ENCODE measurements at regions not wholly inside any gene's neighbourhood (a gene's known extent, or its start where the extent isn't known, plus 50 kb on each side); places are given as distances from the start of the nearest gene placed in this dataset.

DNA sequence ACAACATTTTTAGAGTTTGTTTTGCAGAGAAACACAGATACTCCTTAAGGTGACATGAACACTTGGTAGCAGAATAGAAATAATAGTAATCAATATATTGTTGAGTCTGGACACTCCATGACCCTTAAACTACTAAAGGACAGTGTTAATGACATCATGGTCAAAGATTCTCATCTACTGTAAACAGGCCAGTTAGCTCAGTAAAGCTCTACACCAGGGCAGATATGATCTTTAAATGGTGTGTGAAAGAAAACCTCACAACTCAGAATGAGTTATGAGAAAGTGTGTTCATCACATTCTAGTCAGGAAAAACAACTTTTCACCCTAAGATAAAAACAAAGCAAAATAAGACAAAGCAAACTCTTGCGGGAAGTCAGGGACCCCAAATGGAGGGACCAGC, 58.1 kb upstream of the ADAMTS5 start:
- Histone ChIP-seq H3K36me3 (ENCODE audit: control insufficient read depth in 1 of 2, insufficient read depth in 2 of 2, low read depth in 1 of 2, low read length in 2 of 2) (no peaks in the 10 kb centered on the region), H4K8ac (ENCODE audit: low read length) (no peak overlapping the region), H2AK5ac (ENCODE audit: low read length, severe bottlenecking) (no peak overlapping the region), H3K14ac (ENCODE audit: low read length in 2 of 2) (no peak overlapping the region), H2BK5ac (ENCODE audit: low read depth, low read length, poor library complexity, severe bottlenecking) (peak overlapping the region; percentile 57), H3K9ac (ENCODE audit: low read length) (no peak overlapping the region), H3K79me1 (replicated peaks; ENCODE audit: low read length, poor library complexity, severe bottlenecking) (no peaks in the 10 kb centered on the region), H3K9me3 (ENCODE audit: control insufficient read depth, low read length) (no peaks in the 10 kb centered on the region), H2BK12ac (ENCODE audit: low read length in 2 of 2) (no peak overlapping the region), H3K23ac (ENCODE audit: low read length in 2 of 2) (no peak overlapping the region), H3K18ac (ENCODE audit: low read depth in 1 of 2, low read length in 2 of 2) (no peak overlapping the region), H3K4me3 (ENCODE audit: insufficient read depth in 1 of 2, low read depth in 1 of 2, low read length in 2 of 2) (no peak overlapping the region), H3K4ac (ENCODE audit: low read depth in 1 of 2, low read length in 2 of 2) (no peak overlapping the region), H3K27me3 (ENCODE audit: control insufficient read depth in 1 of 2, insufficient read depth in 1 of 2, low read length in 2 of 2) (no peaks in the 10 kb centered on the region), H4K91ac (ENCODE audit: low read length) (no peak overlapping the region), H2AFZ (ENCODE audit: low read depth, low read length) (no peak overlapping the region), H2BK15ac (ENCODE audit: low read depth, poor library complexity, severe bottlenecking) (no peak overlapping the region), H3K4me1 (ENCODE audit: control insufficient read depth, insufficient read depth, low read depth, low read length) (no peaks in the 10 kb centered on the region), H3K27ac (ENCODE audit: low read length, poor library complexity, severe bottlenecking) (peak overlapping the region; percentile 53), H2BK120ac (ENCODE audit: low read depth, low read length) (no peak overlapping the region), H3K4me2 (ENCODE audit: low read length, poor library complexity, severe bottlenecking) (no peak overlapping the region)
- 100% methylated on average over 1 of the region's 1 CpG for WGBS
- peak; percentile 41 for DNase-seq

DNA sequence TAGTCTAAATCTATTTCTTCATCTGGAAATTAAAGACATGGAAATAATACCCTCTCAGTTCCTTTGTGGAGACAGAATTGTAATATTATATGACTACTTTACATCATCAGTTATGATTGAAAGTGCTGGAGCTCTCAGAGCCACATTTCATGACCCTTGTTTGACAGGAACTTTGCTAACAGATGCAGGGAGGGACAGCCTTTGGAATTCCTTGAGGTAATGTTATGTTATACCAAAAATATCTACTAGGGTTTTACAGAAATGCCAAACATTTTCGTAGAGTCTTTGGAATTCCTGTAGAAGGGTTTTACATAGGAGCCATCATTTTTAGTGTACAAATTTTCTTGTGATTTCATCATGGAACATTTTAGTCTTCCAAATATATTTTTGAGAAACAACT, 57.4 kb upstream of the ADAMTS5 start:
- H3K23ac ChIP-seq (ENCODE audit: low read length in 2 of 2): no peak overlapping the region
- H2BK5ac ChIP-seq (ENCODE audit: low read depth, low read length, poor library complexity, severe bottlenecking): no peak overlapping the region
- H3K27ac ChIP-seq (ENCODE audit: low read length, poor library complexity, severe bottlenecking): no peak overlapping the region
- peak; percentile 14 for DNase-seq
- no peak overlapping the region for H3K4ac ChIP-seq (ENCODE audit: low read depth in 1 of 2, low read length in 2 of 2)
- no peak overlapping the region for H3K14ac ChIP-seq (ENCODE audit: low read length in 2 of 2)
- H3K27me3 ChIP-seq (ENCODE audit: control insufficient read depth in 1 of 2, insufficient read depth in 1 of 2, low read length in 2 of 2): no peaks in the 10 kb centered on the region
- H3K9me3 ChIP-seq (ENCODE audit: control insufficient read depth, low read length): no peaks in the 10 kb centered on the region
- H3K79me1 ChIP-seq (replicated peaks; ENCODE audit: low read length, poor library complexity, severe bottlenecking): no peaks in the 10 kb centered on the region
- no peaks in the 10 kb centered on the region for H3K4me1 ChIP-seq (ENCODE audit: control insufficient read depth, insufficient read depth, low read depth, low read length)
- H2BK120ac ChIP-seq (ENCODE audit: low read depth, low read length): no peak overlapping the region
- no peak overlapping the region for H3K18ac ChIP-seq (ENCODE audit: low read depth in 1 of 2, low read length in 2 of 2)
- H4K8ac ChIP-seq (ENCODE audit: low read length): no peak overlapping the region
- no peak overlapping the region for H2BK15ac ChIP-seq (ENCODE audit: low read depth, poor library complexity, severe bottlenecking)
- no peak overlapping the region for H3K4me2 ChIP-seq (ENCODE audit: low read length, poor library complexity, severe bottlenecking)
- no peak overlapping the region for H4K91ac ChIP-seq (ENCODE audit: low read length)
- no peak overlapping the region for H2AK5ac ChIP-seq (ENCODE audit: low read length, severe bottlenecking)
- H3K36me3 ChIP-seq (ENCODE audit: control insufficient read depth in 1 of 2, insufficient read depth in 2 of 2, low read depth in 1 of 2, low read length in 2 of 2): no peaks in the 10 kb centered on the region
- no CpG with 5 or more reads among the region's 1 CpG for WGBS
- no peak overlapping the region for H2AFZ ChIP-seq (ENCODE audit: low read depth, low read length)
- H3K9ac ChIP-seq (ENCODE audit: low read length): no peak overlapping the region
- H2BK12ac ChIP-seq (ENCODE audit: low read length in 2 of 2): no peak overlapping the region
- H3K4me3 ChIP-seq (ENCODE audit: insufficient read depth in 1 of 2, low read depth in 1 of 2, low read length in 2 of 2): no peak overlapping the region

DNA sequence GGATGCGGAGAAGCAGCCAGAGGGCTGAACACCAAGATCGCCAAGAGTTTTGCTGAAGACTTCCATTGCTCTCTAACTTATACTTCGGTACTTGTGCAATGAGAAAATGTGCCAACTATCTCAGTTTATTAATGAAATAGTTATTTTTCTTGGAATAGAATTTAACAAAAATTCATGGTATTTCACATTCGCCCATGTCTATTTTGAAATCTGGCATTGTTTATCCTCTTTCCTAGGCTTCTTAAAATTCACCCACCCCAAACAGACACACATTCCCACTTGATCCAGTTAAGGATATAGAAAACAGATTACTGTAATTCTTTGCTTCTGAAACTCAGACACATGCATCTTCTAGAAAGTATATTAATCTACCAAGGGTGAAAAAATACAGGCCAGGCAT, 56.3 kb upstream of the ADAMTS5 start:
- Histone ChIP-seq H3K4me3 (ENCODE audit: insufficient read depth in 1 of 2, low read depth in 1 of 2, low read length in 2 of 2) (no peak overlapping the region), H2AFZ (ENCODE audit: low read depth, low read length) (no peak overlapping the region), H2AK5ac (ENCODE audit: low read length, severe bottlenecking) (no peak overlapping the region), H3K4me1 (ENCODE audit: control insufficient read depth, insufficient read depth, low read depth, low read length) (no peaks in the 10 kb centered on the region), H3K14ac (ENCODE audit: low read length in 2 of 2) (no peak overlapping the region), H2BK5ac (ENCODE audit: low read depth, low read length, poor library complexity, severe bottlenecking) (no peak overlapping the region), H3K18ac (ENCODE audit: low read depth in 1 of 2, low read length in 2 of 2) (no peak overlapping the region), H3K27ac (ENCODE audit: low read length, poor library complexity, severe bottlenecking) (no peak overlapping the region), H3K4ac (ENCODE audit: low read depth in 1 of 2, low read length in 2 of 2) (no peak overlapping the region), H3K9ac (ENCODE audit: low read length) (no peak overlapping the region), H3K36me3 (ENCODE audit: control insufficient read depth in 1 of 2, insufficient read depth in 2 of 2, low read depth in 1 of 2, low read length in 2 of 2) (no peaks in the 10 kb centered on the region), H4K91ac (ENCODE audit: low read length) (no peak overlapping the region), H3K79me1 (replicated peaks; ENCODE audit: low read length, poor library complexity, severe bottlenecking) (no peaks in the 10 kb centered on the region), H3K23ac (ENCODE audit: low read length in 2 of 2) (no peak overlapping the region), H4K8ac (ENCODE audit: low read length) (no peak overlapping the region), H3K4me2 (ENCODE audit: low read length, poor library complexity, severe bottlenecking) (no peak overlapping the region), H3K27me3 (ENCODE audit: control insufficient read depth in 1 of 2, insufficient read depth in 1 of 2, low read length in 2 of 2) (no peaks in the 10 kb centered on the region), H2BK120ac (ENCODE audit: low read depth, low read length) (no peak overlapping the region), H2BK15ac (ENCODE audit: low read depth, poor library complexity, severe bottlenecking) (no peak overlapping the region), H3K9me3 (ENCODE audit: control insufficient read depth, low read length) (no peaks in the 10 kb centered on the region), H2BK12ac (ENCODE audit: low read length in 2 of 2) (no peak overlapping the region)
- no peak for DNase-seq
- 94% methylated on average over 3 of the region's 4 CpGs for WGBS

DNA sequence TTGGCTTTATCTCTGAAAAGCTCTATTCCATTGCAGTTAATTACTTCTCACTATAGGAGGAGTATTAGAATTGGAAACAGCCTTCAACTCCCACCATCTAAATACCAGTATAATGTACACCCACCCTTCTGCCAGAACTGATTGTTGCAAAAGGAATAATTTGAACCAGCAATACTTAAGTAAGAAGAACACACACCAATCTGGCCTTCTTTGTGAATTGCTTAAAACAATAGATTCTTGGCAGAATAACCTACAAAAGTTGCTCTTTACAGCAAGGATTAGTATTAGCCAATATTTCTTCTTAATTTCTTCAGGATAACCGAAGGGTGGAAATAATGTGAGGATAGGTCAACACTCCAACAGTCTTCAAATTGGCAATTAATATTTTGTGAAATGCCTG, 54.9 kb upstream of the ADAMTS5 start:
- Histone ChIP-seq H3K4me3 (ENCODE audit: insufficient read depth in 1 of 2, low read depth in 1 of 2, low read length in 2 of 2) (no peak overlapping the region), H3K4me2 (ENCODE audit: low read length, poor library complexity, severe bottlenecking) (no peak overlapping the region), H3K27ac (ENCODE audit: low read length, poor library complexity, severe bottlenecking) (no peak overlapping the region), H3K4me1 (ENCODE audit: control insufficient read depth, insufficient read depth, low read depth, low read length) (no peaks in the 10 kb centered on the region), H3K79me1 (replicated peaks; ENCODE audit: low read length, poor library complexity, severe bottlenecking) (no peaks in the 10 kb centered on the region), H3K9ac (ENCODE audit: low read length) (no peak overlapping the region), H4K8ac (ENCODE audit: low read length) (no peak overlapping the region), H2AK5ac (ENCODE audit: low read length, severe bottlenecking) (no peak overlapping the region), H3K4ac (ENCODE audit: low read depth in 1 of 2, low read length in 2 of 2) (no peak overlapping the region), H2BK5ac (ENCODE audit: low read depth, low read length, poor library complexity, severe bottlenecking) (no peak overlapping the region), H2AFZ (ENCODE audit: low read depth, low read length) (no peak overlapping the region), H2BK15ac (ENCODE audit: low read depth, poor library complexity, severe bottlenecking) (no peak overlapping the region), H3K14ac (ENCODE audit: low read length in 2 of 2) (no peak overlapping the region), H3K27me3 (ENCODE audit: control insufficient read depth in 1 of 2, insufficient read depth in 1 of 2, low read length in 2 of 2) (no peaks in the 10 kb centered on the region), H2BK120ac (ENCODE audit: low read depth, low read length) (no peak overlapping the region), H2BK12ac (ENCODE audit: low read length in 2 of 2) (no peak overlapping the region), H3K23ac (ENCODE audit: low read length in 2 of 2) (no peak overlapping the region), H4K91ac (ENCODE audit: low read length) (no peak overlapping the region), H3K18ac (ENCODE audit: low read depth in 1 of 2, low read length in 2 of 2) (no peak overlapping the region), H3K9me3 (ENCODE audit: control insufficient read depth, low read length) (no peaks in the 10 kb centered on the region), H3K36me3 (ENCODE audit: control insufficient read depth in 1 of 2, insufficient read depth in 2 of 2, low read depth in 1 of 2, low read length in 2 of 2) (no peaks in the 10 kb centered on the region)
- no peak for DNase-seq
- WGBS: no CpG with 5 or more reads among the region's 1 CpG
